Skeletal muscle cell (primary cell): ENCODE measurements at regions not wholly inside any gene's neighbourhood (a gene's known extent, or its start where the extent isn't known, plus 50 kb on each side); places are given as distances from the start of the nearest gene placed in this dataset.
"Not testable (repeated sequence)": the region's sequence is repeated elsewhere in the genome, so short reads cannot be mapped to it uniquely, and the experiment has no call there.

Source experiments
- DNase-seq: peaks from one replicate; pipeline ENCODE4 v3.0.0-alpha.2; 2010; ENCODE audit warnings: low read depth
- H3K4me3 ChIP-seq: 2 replicates; pipeline ENCODE4 v1.5.1; 2011; ENCODE audit warnings: low read depth, mild to moderate bottlenecking, control low read depth, low read length, moderate library complexity

DNA sequence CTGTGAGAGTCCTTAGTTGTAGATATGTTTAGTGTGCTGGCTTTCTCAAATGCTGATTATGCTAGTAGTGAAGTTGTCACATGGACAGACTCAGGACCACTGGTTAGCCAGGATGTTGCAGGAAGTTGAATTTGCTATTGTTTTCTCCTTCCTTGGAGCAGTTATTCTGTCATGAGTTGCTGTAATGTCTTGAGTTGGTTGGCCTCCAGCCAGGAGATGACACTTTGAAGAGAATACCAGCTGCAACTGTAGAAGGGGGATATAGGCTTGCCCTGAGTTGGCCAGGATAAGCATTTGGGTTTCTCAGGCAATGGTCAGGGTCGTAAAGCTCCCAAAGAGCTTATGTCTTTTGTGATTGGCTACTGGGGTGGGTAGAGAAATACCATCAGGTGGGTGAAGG is 206.7 kb downstream of the ZNF621 start:
- DNase-seq = no peak
- H3K4me3 ChIP-seq = no peak overlapping the region

- DNase-seq = no peak
- H3K4me3 ChIP-seq = no peak overlapping the region
Measured at GRCh38 chr3:40736943-40737342, 212.2 kb downstream of the ZNF621 start.

DNA sequence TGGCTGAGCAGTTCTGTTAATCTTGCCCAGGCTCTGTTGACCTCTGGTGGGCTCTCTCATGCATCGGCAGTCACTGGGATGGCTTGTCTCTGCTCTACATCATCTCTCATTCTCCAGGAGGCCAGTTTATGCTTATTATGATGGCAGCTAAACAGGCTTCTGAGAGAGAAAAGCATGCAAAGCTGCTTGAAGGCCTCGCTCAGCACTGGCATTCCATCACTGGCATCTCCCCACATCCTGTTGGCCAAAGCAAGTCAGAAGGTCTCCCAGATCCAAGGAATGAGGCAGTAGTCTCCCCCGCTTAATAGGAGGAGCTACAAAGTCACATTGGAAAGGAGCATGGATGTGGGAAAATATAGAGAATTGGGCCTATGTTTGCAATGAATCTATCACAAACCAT is 212.6 kb downstream of the ZNF621 start:
- no peak for DNase-seq
- H3K4me3 ChIP-seq = no peak overlapping the region

DNA sequence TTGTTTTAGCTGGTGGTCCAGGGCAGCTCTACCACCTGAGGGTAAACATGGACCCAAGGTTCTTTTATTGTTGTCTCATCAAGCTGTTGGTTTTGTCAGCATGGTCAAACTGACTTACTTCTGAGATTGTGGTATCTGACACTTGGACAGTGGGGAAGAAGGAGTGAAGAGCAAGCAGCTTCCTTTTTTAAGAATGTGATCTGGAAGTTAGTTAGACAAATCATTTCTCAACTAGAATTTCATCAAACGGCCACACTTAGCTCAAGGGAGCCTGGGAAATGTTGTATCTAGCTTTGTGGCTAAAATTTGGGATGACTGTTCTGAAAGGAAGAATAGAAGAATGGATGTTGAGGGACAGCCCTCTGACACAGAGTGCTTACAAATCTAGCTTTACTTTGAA is 215.2 kb downstream of the ZNF621 start:
- DNase-seq = no peak
- no peak overlapping the region for H3K4me3 ChIP-seq

DNA sequence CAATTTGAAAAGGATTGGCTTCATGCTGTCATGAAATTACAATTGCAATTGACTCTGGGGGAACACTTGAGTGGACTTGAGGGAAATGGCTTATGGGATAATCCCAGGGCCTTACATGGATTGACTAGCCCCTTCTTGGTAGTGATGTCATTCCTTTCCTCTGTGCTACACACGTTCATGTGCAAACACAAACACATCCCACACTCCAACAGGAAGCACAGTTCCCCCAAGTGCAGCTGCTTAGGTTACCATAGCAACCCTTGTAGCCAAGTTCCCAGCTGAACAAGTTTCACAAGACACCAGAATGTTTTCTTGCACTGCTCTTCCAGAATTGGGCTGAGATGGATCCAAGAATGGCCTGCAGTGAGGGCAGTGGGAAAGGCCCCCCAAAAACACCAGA is 217.0 kb downstream of the ZNF621 start:
- peak; percentile 56 for DNase-seq
- H3K4me3 ChIP-seq = no peak overlapping the region

GRCh38 chr3:40745381-40746106 is 220.8 kb downstream of the ZNF621 start:
- H3K4me3 ChIP-seq = no peak overlapping the region

DNA sequence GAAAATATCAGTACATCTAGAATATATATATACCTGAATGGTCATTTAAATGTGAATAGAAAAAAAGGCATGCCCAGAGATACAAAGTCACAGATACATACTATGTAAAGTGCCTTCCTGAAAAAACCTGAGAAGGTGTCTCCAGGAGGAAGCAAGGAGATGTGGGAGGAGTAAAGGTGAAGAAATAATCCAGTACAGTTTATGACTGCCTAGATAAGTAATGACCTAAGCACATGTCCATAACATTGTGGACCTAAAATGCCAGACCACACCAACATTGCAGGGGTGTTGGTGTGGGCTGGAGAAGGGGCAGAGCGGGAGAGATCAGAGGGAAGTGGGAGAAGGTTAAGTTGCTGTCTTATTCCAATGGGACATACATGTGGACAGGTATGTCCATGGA is 226.9 kb downstream of the ZNF621 start:
- H3K4me3 ChIP-seq = no peak overlapping the region
- no peak for DNase-seq

More at GRCh38 chr3:40745381-40746106, 220.8 kb downstream of the ZNF621 start:
- no peak for DNase-seq

DNA sequence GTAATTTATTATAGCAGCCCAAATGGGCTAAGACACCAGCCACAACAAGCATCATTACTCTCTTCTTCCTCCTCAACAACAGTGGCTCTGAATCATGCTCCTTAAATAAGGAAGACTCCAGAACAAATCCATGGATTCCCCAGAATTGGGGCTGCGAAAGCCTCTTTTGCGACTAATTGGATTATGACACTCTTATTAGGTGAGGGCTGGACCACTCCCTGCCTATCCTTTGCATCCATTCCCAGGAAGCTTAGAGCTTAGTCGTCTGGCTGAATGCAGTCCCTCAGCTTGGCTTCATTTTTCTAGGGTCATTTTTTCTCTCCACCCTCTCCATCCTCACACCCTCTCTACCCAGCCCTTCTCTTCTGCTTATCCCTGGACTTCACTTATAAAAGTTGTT is 227.7 kb downstream of the ZNF621 start:
- H3K4me3 ChIP-seq = no peak overlapping the region
- DNase-seq = no peak

- no peak for DNase-seq
Measured at GRCh38 chr3:40753291-40753770, 228.6 kb downstream of the ZNF621 start.

GRCh38 chr3:40753951-40754350 is 229.2 kb downstream of the ZNF621 start:
- DNase-seq = no peak

More at GRCh38 chr3:40753291-40753770, 228.6 kb downstream of the ZNF621 start:
- no peak overlapping the region for H3K4me3 ChIP-seq

GRCh38 chr3:40754994-40755393 is 230.2 kb downstream of the ZNF621 start:
- no peak overlapping the region for H3K4me3 ChIP-seq
- no peak for DNase-seq

More at GRCh38 chr3:40753951-40754350, 229.2 kb downstream of the ZNF621 start:
- H3K4me3 ChIP-seq = no peak overlapping the region

DNA sequence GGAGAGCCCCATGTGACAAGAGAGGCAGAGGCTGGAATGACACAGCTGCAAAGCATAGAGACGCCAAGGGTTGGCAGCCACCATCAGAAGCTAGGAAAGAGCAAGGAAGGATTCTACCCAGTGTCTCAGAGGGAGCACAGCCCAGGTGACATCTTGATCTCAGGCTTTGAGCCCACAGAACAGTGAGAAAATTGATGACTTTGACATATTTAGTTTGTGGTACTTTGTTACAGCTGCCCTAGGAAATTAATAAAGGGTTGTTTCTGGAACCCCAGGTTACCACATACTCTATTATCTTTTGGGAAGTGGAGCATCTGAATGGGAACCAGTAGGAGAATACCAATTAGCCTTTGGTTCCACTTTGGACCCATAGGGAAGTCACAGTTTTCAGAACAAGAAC is 231.7 kb downstream of the ZNF621 start:
- H3K4me3 ChIP-seq = no peak overlapping the region
- no peak for DNase-seq

DNA sequence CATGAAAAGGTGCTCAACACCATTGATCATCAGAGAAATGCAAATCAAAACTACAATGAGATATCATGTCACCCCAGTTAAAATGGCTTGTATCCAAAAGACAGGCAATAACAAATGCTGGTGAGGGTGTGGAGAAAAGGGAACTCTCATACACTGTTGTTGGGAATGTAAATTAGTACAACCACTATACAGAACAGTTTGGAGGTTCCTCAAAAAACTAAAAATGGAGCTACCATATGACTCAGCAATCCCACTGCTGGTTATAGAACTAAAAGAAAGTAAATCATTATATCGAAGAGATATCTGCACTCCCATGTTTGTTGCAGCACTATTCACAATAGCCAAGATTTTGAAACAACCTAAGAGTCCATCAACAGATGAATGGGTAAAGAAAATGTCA is 238.0 kb downstream of the ZNF621 start:
- not testable (repeated sequence) for DNase-seq, H3K4me3 ChIP-seq

- no peak for DNase-seq
- H3K4me3 ChIP-seq = no peak overlapping the region
Measured at GRCh38 chr3:40763807-40764206, 239.0 kb downstream of the ZNF621 start.

GRCh38 chr3:40764747-40765146 is 240.0 kb downstream of the ZNF621 start:
- DNase-seq = no peak
- no peak overlapping the region for H3K4me3 ChIP-seq

GRCh38 chr3:40765884-40766283 is 241.1 kb downstream of the ZNF621 start:
- DNase-seq = peak; percentile 38
- H3K4me3 ChIP-seq = no peak overlapping the region

- DNase-seq = no peak
- H3K4me3 ChIP-seq = no peak overlapping the region
Measured at GRCh38 chr3:40766396-40766795, 241.6 kb downstream of the ZNF621 start.

- DNase-seq = no peak
- no peak overlapping the region for H3K4me3 ChIP-seq
Measured at GRCh38 chr3:40768046-40768445, 243.3 kb downstream of the ZNF621 start.

GRCh38 chr3:40768536-40768935 is 243.8 kb downstream of the ZNF621 start:
- DNase-seq = no peak
- no peak overlapping the region for H3K4me3 ChIP-seq

DNA sequence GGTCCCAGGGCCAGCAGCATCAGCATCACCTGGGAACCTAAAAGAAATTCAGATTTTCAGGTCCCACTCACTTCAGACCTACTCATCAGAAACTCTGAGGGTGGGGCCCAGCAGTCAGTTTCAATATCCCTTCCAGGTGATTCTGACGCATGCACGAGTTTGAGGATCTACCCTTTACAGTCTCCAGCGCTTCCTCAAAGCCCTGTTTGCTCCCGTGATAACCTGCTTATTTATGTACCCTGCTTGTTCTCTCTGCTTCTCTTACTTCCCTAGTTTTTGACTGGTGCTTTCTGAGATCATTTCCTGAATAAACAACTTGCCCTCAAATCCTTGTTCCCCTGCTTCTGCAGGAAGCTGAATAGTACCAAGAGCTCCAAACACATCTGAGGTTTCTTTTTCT is 245.3 kb downstream of the ZNF621 start:
- H3K4me3 ChIP-seq = no peak overlapping the region
- no peak for DNase-seq

GRCh38 chr3:40771112-40771511 is 246.4 kb downstream of the ZNF621 start:
- no peak overlapping the region for H3K4me3 ChIP-seq
- no peak for DNase-seq
